Psoas muscle (tissue), 7 donors: ENCODE measurements at regions not wholly inside any gene's neighbourhood (a gene's known extent, or its start where the extent isn't known, plus 50 kb on each side); places are given as distances from the start of the nearest gene placed in this dataset.

Experiments
- ATAC-seq, 4 donors: fragments of 200-7000 bp; cut with Tn5 transposase; one replicate each; pipeline ENCODE4 v1.9.1; 2020; ENCODE audit warnings: moderate library complexity in 3 of 4, mild to moderate bottlenecking in 2 of 4
- DNase-seq, 2 donors: peaks; one replicate each; pipeline ENCODE4 v3.0.0-alpha.2; 2020
- H3K27ac ChIP-seq: fragments of 200-600 bp; one replicate; pipeline ENCODE4 v1.8.0; 2022
- H3K27me3 ChIP-seq, 3 donors: fragments of 200-600 bp in 1 of 3; one replicate each; pipeline versions ENCODE4 v1.6.1 to v1.8.0; 2013 to 2022; ENCODE audit warnings: low read length in 2 of 3, mild to moderate bottlenecking in 2 of 3, moderate library complexity in 1 of 3; ENCODE audit not compliant: insufficient read depth in 3 of 3
- H3K36me3 ChIP-seq, 2 donors: fragments of 200-600 bp in 1 of 2; one replicate each; pipeline versions ENCODE4 v1.6.1 to v1.8.0; 2013 to 2022; ENCODE audit warnings: low read depth in 1 of 2, mild to moderate bottlenecking in 1 of 2, moderate library complexity in 1 of 2; ENCODE audit not compliant: insufficient read depth in 1 of 2
- H3K4me1 ChIP-seq: fragments of 200-600 bp; one replicate; pipeline ENCODE4 v1.8.0; 2022
- H3K4me3 ChIP-seq: fragments of 200-600 bp; one replicate; pipeline ENCODE4 v1.8.0; 2022; ENCODE audit warnings: mild to moderate bottlenecking
- H3K9me3 ChIP-seq: fragments of 200-600 bp; one replicate; pipeline ENCODE4 v1.8.0; 2022
- WGBS, 3 donors: extraction: QIAGEN DNeasy Blood & Tissue Kit; methylation state at CpG; one replicate each; pipeline versions ENCODE4 v1.1.6 to v1.1.7; 2013; 5-methylcytosine and 5-hydroxymethylcytosine counted together
- intact Hi-C, 2 donors: fragments of 100-400 bp; cut with DNase I; formaldehyde crosslinking; loops; one replicate each; pipeline versions ENCODE4 v1.11.0 to v1.14.2; 2022
- TF ChIP-seq, protein P1 (sequence below): fragments of 200-600 bp; IDR thresholded peaks from one replicate; pipeline ENCODE4 v1.8.0; 2022; ENCODE audit warnings: antibody characterized with exemption
- donor health status: healthy with polysubstance abuse.
- donor health status: DM: no; HTN: no; CAD: no; lungs with moderate emphysema.
- donor health status: Bipolar disorder and iron deficiency.
- donor health status: healthy.
- donor health status: DM: yes; HTN: yes; CAD: no.
- donor health status: DM: no; HTN: no; CAD: no.
- donor health status: DM: yes; HTN: yes; CAD: no.

DNA sequence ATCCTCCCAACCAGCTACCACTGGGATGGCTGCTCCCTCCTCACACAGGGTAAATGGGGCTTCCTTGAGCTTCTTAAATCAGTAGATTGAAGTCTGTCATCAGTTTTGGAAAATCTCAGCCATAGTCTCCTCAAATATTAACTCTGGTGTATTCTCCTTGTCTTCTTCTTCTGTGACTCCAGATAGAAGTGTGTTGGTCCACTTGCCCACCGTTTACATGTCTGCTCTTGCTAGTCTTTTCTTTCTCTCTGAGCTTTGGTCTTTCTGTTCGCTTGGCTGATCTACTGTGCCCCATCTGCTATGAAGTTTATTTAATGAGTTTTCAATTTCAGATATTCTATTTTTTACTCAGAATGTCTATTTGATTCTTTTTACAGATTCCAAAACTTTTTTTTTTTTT, 281.7 kb upstream of the HDAC4 start:
- ATAC-seq (no peak), DNase-seq (no peak)
- Histone ChIP-seq H3K36me3 (no peaks in the 10 kb centered on the region), H3K4me3 (no peak overlapping the region), H3K4me1 (no peaks in the 10 kb centered on the region), H3K27me3 (no peaks in the 10 kb centered on the region), H3K27ac (no peak overlapping the region), H3K9me3 (no peaks in the 10 kb centered on the region)
- 86 to 92% (median 88%) methylated on average over 2 of the region's 2 CpGs for WGBS, 3 donors
- TF ChIP-seq, protein P1, sequence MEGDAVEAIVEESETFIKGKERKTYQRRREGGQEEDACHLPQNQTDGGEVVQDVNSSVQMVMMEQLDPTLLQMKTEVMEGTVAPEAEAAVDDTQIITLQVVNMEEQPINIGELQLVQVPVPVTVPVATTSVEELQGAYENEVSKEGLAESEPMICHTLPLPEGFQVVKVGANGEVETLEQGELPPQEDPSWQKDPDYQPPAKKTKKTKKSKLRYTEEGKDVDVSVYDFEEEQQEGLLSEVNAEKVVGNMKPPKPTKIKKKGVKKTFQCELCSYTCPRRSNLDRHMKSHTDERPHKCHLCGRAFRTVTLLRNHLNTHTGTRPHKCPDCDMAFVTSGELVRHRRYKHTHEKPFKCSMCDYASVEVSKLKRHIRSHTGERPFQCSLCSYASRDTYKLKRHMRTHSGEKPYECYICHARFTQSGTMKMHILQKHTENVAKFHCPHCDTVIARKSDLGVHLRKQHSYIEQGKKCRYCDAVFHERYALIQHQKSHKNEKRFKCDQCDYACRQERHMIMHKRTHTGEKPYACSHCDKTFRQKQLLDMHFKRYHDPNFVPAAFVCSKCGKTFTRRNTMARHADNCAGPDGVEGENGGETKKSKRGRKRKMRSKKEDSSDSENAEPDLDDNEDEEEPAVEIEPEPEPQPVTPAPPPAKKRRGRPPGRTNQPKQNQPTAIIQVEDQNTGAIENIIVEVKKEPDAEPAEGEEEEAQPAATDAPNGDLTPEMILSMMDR, result no peak
- intact Hi-C loops, result no loop called here

DNA sequence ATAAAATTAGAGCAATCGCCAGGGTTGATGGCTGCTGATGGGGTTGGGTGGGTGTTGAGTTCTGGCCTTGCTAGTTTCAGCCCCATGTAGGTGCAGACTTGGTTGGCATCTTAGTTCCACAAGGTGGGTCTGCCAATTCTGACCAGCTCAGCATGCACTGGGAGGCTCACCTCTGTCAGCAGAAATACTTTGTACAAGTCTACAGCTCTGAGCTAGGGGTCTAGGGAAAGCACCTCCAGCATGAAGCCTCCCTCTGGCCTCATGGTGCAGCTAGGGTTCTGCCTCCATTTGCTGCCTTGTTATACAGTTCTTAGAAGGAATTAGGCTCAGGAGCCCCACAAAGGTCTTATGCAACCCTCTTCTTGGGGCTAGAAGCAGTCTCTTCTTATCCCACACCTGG, 278.9 kb upstream of the HDAC4 start:
- WGBS, 3 donors, result 87 to 95% (median 88%) methylated on average over 1 of the region's 1 CpG
- ATAC-seq, result no peak

DNA sequence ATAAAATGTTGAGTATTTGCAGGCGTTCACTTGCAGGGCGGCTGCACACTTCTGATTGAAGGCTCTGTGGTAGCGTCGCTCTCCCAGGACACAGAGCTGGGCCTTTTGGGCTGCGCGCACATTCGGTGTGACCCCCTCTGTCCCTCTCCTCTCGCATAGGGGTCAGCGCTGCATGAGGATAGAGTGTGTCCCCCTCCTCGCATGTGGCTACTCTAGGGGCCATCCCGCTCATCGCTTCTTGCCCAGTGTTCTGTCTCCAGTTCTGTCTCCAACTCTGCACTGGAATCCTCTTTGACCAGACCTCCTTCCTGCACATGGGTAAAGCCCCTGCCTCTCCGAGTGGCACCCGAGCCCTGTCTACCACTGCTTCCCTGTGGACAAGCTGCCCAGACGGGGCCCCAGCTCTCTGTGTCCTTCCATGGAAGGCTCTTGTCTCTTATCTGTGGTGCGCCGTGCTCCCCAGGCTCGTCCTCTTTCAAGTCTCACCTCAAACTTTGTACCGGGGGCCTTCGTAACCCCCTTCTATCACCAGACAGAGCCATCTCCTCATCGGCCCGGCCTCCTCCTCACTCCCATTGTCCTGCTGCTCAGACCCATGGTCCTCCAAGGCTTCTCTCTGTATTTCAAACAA, 278.0 kb upstream of the HDAC4 start:
- H3K27ac ChIP-seq, result no peak overlapping the region
- H3K4me1 ChIP-seq, result no peaks in the 10 kb centered on the region
- no peak overlapping the region for H3K4me3 ChIP-seq
- TF ChIP-seq, protein P1, result no peak
- no peak for DNase-seq
- no peaks in the 10 kb centered on the region for H3K36me3 ChIP-seq
- no peaks in the 10 kb centered on the region for H3K9me3 ChIP-seq
- intact Hi-C loops, result no loop called here
- 96 to 98% (median 96%) methylated on average over 22 of the region's 22 CpGs for WGBS, 3 donors
- H3K27me3 ChIP-seq, result no peaks in the 10 kb centered on the region
- ATAC-seq, result no peak

More for the DNA sequence above, 278.9 kb upstream of the HDAC4 start:
- Histone ChIP-seq H3K4me1 (no peaks in the 10 kb centered on the region), H3K9me3 (no peaks in the 10 kb centered on the region), H3K4me3 (no peak overlapping the region), H3K27ac (no peak overlapping the region), H3K27me3 (no peaks in the 10 kb centered on the region), H3K36me3 (no peaks in the 10 kb centered on the region)
- TF ChIP-seq, protein P1, result no peak
- intact Hi-C loops, result no loop called here
- DNase-seq, result no peak

DNA sequence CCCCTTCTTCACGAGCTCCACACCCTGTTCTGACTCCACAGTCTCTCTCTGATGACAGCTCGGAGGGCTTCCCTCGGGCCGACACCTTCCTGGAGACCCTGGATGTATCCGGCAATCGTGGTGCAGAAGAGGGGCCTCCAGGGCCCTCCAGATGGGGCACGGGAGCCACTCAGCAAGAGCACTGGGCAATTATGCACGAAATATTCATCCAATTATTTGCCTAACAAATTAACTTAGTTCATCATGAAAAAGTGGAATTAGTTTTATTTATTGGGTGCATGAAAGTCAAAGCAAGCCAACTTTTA, 277.3 kb upstream of the HDAC4 start:
- intact Hi-C loops, result no loop called here
- WGBS, 3 donors, result 90 to 97% (median 93%) methylated on average over 8 of the region's 8 CpGs
- no peaks in the 10 kb centered on the region for H3K9me3 ChIP-seq
- H3K27me3 ChIP-seq, result no peaks in the 10 kb centered on the region
- DNase-seq (no peak), ATAC-seq (no peak)
- TF ChIP-seq, protein P1, result no peak
- H3K36me3 ChIP-seq, result no peaks in the 10 kb centered on the region
- no peak overlapping the region for H3K27ac ChIP-seq
- no peaks in the 10 kb centered on the region for H3K4me1 ChIP-seq
- H3K4me3 ChIP-seq, result no peak overlapping the region
